PC-9 (cell line): ENCODE measurements at regions not wholly inside any gene's neighbourhood (a gene's known extent, or its start where the extent isn't known, plus 50 kb on each side); places are given as distances from the start of the nearest gene placed in this dataset.

Source experiments
- BruUV-seq: library from RNA; stranded (reverse); fragments of 400-500 nt; replicated peaks from 2 replicates; lab custom pipeline; 2021; lab: Mats Ljungman, UMichigan
- CTCF ChIA-PET: fragments of 300-600 bp; sonication (Branson Sonifier 250); formaldehyde crosslinking; loops from one replicate; lab custom pipeline; 2022; ENCODE audit warnings: antibody characterized with exemption; lab: Charles Lee
- POLR2A ChIA-PET: fragments of 300-600 bp; sonication (Branson Sonifier 250); formaldehyde crosslinking; loops from one replicate; lab custom pipeline; 2022; ENCODE audit warnings: antibody characterized with exemption; ENCODE audit not compliant: unreplicated experiment; lab: Charles Lee
- DNase-seq, 2 experiments: peaks; one replicate each; pipeline versions ENCODE4 v3.0.0 to v3.0.0-alpha.2; 2015 to 2022; ENCODE audit warnings: mixed read lengths in 1 of 2
- H2AFZ ChIP-seq: fragments of 200-600 bp; sonication (generic); 2 replicates; pipeline ENCODE4 v1.8.1; 2017; ENCODE audit warnings: antibody characterized with exemption
- H3F3A ChIP-seq: fragments of 200-600 bp; sonication (generic); 2 replicates; pipeline ENCODE4 v1.8.1; 2017; ENCODE audit warnings: antibody characterized with exemption, mild to moderate bottlenecking, low read depth; ENCODE audit not compliant: insufficient read depth
- H3K27ac ChIP-seq: fragments of 200-600 bp; sonication (generic); 2 replicates; pipeline ENCODE4 v1.6.1; 2016; ENCODE audit warnings: mixed run types
- H3K27me3 ChIP-seq: fragments of 200-600 bp; sonication (generic); 2 replicates; pipeline ENCODE4 v1.6.1; 2016; ENCODE audit warnings: low read depth, mixed run types; ENCODE audit not compliant: insufficient read depth
- H3K36me3 ChIP-seq: fragments of 200-600 bp; sonication (generic); 2 replicates; pipeline ENCODE4 v1.6.1; 2016; ENCODE audit warnings: low read depth, mixed run types
- H3K4me1 ChIP-seq: fragments of 200-600 bp; sonication (generic); replicated peaks from 2 replicates; pipeline ENCODE4 v1.6.1; 2016; ENCODE audit warnings: mixed run types; ENCODE audit not compliant: insufficient read depth
- H3K4me2 ChIP-seq: fragments of 200-600 bp; sonication (generic); 2 replicates; pipeline ENCODE4 v1.6.1; 2017; ENCODE audit warnings: mixed run types
- H3K4me3 ChIP-seq: fragments of 200-600 bp; sonication (generic); 2 replicates; pipeline ENCODE4 v1.6.1; 2016; ENCODE audit warnings: mixed run types
- H3K79me2 ChIP-seq: fragments of 200-600 bp; sonication (generic); 2 replicates; pipeline ENCODE4 v1.6.1; 2017; ENCODE audit warnings: low read depth, mixed run types
- H3K9me2 ChIP-seq: fragments of 200-600 bp; sonication (generic); 2 replicates; pipeline ENCODE4 v1.8.1; 2017; ENCODE audit warnings: mild to moderate bottlenecking; ENCODE audit not compliant: insufficient read depth
- H3K9me3 ChIP-seq: fragments of 200-600 bp; sonication (generic); 2 replicates; pipeline ENCODE4 v1.8.1; 2016; ENCODE audit warnings: low read depth; ENCODE audit not compliant: insufficient read depth
- H4K20me1 ChIP-seq: fragments of 200-600 bp; sonication (generic); 2 replicates; pipeline ENCODE4 v1.8.1; 2017; ENCODE audit not compliant: insufficient read depth
- EZH2 ChIP-seq: fragments of 200-600 bp; sonication (generic); IDR thresholded peaks from 2 replicates; pipeline ENCODE4 v1.8.0; 2017; ENCODE audit warnings: antibody characterized with exemption, low read depth
- intact Hi-C: fragments of 100-400 bp; cut with micrococcal nuclease; formaldehyde crosslinking; loops from one replicate; pipeline ENCODE4 v1.10.0; 2022; ENCODE audit not compliant: unreplicated experiment
- TF ChIP-seq, protein P1 (sequence below): fragments of 200-600 bp; sonication (generic); conservative IDR thresholded peaks from 2 replicates; pipeline ENCODE4 v1.6.1; 2017; ENCODE audit warnings: mixed run types, antibody characterized with exemption, mild to moderate bottlenecking, moderate library complexity

DNA sequence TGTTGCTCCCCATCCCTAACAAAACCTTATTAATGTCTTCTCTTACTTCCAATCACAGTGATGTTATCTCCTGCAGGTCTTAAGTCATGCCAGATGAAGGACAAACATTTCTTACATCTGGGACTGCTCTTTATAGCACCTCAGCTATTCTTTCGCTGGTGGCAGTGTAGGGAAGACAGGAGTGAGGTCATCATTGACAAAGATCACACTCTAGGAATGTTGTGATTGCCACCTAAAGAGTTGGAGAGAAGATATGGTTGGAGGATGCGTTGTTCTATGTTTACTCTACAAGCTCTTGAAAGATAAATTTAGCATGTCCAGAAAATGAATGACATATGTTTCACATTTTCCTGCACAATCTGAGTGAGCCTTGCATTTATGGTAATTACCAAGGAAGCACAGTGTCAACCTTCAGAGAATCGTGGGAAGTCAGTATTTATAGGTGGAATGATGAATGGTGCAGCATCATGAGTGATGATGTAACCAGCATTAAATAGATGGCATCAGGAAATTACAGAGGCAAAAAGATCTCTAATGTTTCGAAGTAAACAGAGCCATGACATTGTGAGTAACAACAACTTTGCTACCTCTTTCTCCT, 188.1 kb upstream of the STEAP1 start:
- no peak for DNase-seq
- Histone ChIP-seq H3K4me3 (no peak overlapping the region), H3K27me3 (no peaks in the 10 kb centered on the region), H3K9me2 (no peaks in the 10 kb centered on the region), H3K27ac (no peak overlapping the region), H4K20me1 (no peaks in the 10 kb centered on the region), H3K79me2 (no peaks in the 10 kb centered on the region), H3K4me1 (no peaks in the 10 kb centered on the region), H3F3A (no peaks in the 10 kb centered on the region), H2AFZ (no peak overlapping the region), H3K9me3 (no peaks in the 10 kb centered on the region), H3K4me2 (no peak overlapping the region), H3K36me3 (no peaks in the 10 kb centered on the region)
- BruUV-seq = no TSS peak
- ChIA-PET CTCF (no interaction called here), POLR2A (no interaction called here)
- TF ChIP-seq EZH2 = no peak
- TF ChIP-seq, protein P1, sequence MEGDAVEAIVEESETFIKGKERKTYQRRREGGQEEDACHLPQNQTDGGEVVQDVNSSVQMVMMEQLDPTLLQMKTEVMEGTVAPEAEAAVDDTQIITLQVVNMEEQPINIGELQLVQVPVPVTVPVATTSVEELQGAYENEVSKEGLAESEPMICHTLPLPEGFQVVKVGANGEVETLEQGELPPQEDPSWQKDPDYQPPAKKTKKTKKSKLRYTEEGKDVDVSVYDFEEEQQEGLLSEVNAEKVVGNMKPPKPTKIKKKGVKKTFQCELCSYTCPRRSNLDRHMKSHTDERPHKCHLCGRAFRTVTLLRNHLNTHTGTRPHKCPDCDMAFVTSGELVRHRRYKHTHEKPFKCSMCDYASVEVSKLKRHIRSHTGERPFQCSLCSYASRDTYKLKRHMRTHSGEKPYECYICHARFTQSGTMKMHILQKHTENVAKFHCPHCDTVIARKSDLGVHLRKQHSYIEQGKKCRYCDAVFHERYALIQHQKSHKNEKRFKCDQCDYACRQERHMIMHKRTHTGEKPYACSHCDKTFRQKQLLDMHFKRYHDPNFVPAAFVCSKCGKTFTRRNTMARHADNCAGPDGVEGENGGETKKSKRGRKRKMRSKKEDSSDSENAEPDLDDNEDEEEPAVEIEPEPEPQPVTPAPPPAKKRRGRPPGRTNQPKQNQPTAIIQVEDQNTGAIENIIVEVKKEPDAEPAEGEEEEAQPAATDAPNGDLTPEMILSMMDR = no peak
- intact Hi-C loops = no loop called here

DNA sequence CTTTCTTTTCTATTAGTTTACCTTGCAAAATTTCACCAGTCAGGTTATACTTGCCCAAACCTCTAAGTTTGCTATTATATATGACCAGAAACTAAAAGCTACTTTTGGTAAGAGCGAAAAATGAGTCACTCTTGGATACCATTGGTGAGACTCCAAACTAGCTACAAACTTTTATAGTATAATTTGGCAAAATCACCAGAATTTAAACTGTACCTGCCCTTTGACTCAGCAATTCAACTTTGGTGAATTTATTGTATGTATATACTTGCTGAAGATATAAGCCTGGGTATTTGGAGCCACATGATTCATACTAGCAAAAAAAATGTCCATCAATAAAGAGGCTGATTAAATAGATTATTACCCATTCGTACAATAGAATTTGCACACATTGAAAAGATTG, 178.7 kb upstream of the STEAP1 start:
- no peak overlapping the region for H3K27ac ChIP-seq
- H3K27me3 ChIP-seq = no peaks in the 10 kb centered on the region
- H3K4me3 ChIP-seq = no peak overlapping the region
- BruUV-seq = no TSS peak
- no peaks in the 10 kb centered on the region for H3K9me3 ChIP-seq
- no peaks in the 10 kb centered on the region for H3K79me2 ChIP-seq
- no peaks in the 10 kb centered on the region for H3K4me1 ChIP-seq
- no peak overlapping the region for H3K4me2 ChIP-seq
- no peaks in the 10 kb centered on the region for H3F3A ChIP-seq
- H3K9me2 ChIP-seq = no peaks in the 10 kb centered on the region
- DNase-seq = no peak
- intact Hi-C loops = no loop called here
- no peaks in the 10 kb centered on the region for H3K36me3 ChIP-seq
- H4K20me1 ChIP-seq = no peaks in the 10 kb centered on the region
- ChIA-PET CTCF (no interaction called here), POLR2A (interaction anchor here (0.7 kb wide), 1 partner anchor 24 kb away, joined by 3 read pairs; no protein-coding TSS in a partner anchor)
- TF ChIP-seq EZH2 = no peak
- TF ChIP-seq, protein P1 = no peak
- no peak overlapping the region for H2AFZ ChIP-seq

DNA sequence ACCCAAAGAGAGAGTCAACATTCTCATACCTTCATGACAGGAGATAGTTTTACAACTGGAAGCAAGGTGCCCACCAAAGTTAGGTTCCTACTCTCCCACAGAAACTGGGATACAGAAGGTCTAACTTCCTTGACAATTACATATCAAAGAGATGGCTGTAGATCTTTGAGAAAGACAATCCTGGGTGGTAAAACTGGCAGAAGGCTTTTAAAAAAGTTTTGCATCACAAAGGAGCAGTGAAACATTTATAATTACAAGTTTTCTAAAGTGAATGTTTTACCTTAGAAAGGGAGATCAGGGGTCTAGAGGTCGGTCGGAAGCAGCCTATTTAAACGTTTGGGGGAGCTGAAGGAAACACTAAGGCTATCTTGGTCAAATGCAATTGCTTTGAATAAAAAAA, 166.6 kb upstream of the STEAP1 start:
- CTCF ChIA-PET = interaction anchor here (0.8 kb wide), 1 partner anchor 16 kb away, joined by 4 read pairs; no protein-coding TSS in a partner anchor
- no peak for DNase-seq

More for the DNA sequence above, 166.6 kb upstream of the STEAP1 start:
- Histone ChIP-seq H2AFZ (no peak overlapping the region), H3K9me2 (no peaks in the 10 kb centered on the region), H4K20me1 (no peaks in the 10 kb centered on the region), H3K36me3 (no peaks in the 10 kb centered on the region), H3K27ac (no peak overlapping the region), H3K4me3 (no peak overlapping the region), H3K4me1 (no peaks in the 10 kb centered on the region), H3K27me3 (no peaks in the 10 kb centered on the region), H3K9me3 (no peaks in the 10 kb centered on the region), H3K79me2 (no peaks in the 10 kb centered on the region), H3K4me2 (no peak overlapping the region), H3F3A (no peaks in the 10 kb centered on the region)
- TF ChIP-seq, protein P1 = no peak
- no peak for TF ChIP-seq EZH2
- POLR2A ChIA-PET = no interaction called here
- intact Hi-C loops = no loop called here
- BruUV-seq = no TSS peak
